PC-9 (cell line): ENCODE measurements at regions not wholly inside any gene's neighbourhood (a gene's known extent, or its start where the extent isn't known, plus 50 kb on each side); places are given as distances from the start of the nearest gene placed in this dataset.
A peak's percentile ranks its signal among the peaks of the same experiment; 100 is the strongest.

Experiments
- BruUV-seq: library from RNA; stranded (reverse); fragments of 400-500 nt; replicated peaks from 2 replicates; lab custom pipeline; 2021; lab: Mats Ljungman, UMichigan
- CTCF ChIA-PET: fragments of 300-600 bp; sonication (Branson Sonifier 250); formaldehyde crosslinking; loops from one replicate; lab custom pipeline; 2022; ENCODE audit warnings: antibody characterized with exemption; lab: Charles Lee
- POLR2A ChIA-PET: fragments of 300-600 bp; sonication (Branson Sonifier 250); formaldehyde crosslinking; loops from one replicate; lab custom pipeline; 2022; ENCODE audit warnings: antibody characterized with exemption; ENCODE audit not compliant: unreplicated experiment; lab: Charles Lee
- DNase-seq, 2 experiments: peaks; one replicate each; pipeline versions ENCODE4 v3.0.0 to v3.0.0-alpha.2; 2015 to 2022; ENCODE audit warnings: mixed read lengths in 1 of 2
- H2AFZ ChIP-seq: fragments of 200-600 bp; sonication (generic); 2 replicates; pipeline ENCODE4 v1.8.1; 2017; ENCODE audit warnings: antibody characterized with exemption
- H3F3A ChIP-seq: fragments of 200-600 bp; sonication (generic); 2 replicates; pipeline ENCODE4 v1.8.1; 2017; ENCODE audit warnings: antibody characterized with exemption, mild to moderate bottlenecking, low read depth; ENCODE audit not compliant: insufficient read depth
- H3K27ac ChIP-seq: fragments of 200-600 bp; sonication (generic); 2 replicates; pipeline ENCODE4 v1.6.1; 2016; ENCODE audit warnings: mixed run types
- H3K27me3 ChIP-seq: fragments of 200-600 bp; sonication (generic); 2 replicates; pipeline ENCODE4 v1.6.1; 2016; ENCODE audit warnings: low read depth, mixed run types; ENCODE audit not compliant: insufficient read depth
- H3K36me3 ChIP-seq: fragments of 200-600 bp; sonication (generic); 2 replicates; pipeline ENCODE4 v1.6.1; 2016; ENCODE audit warnings: low read depth, mixed run types
- H3K4me1 ChIP-seq: fragments of 200-600 bp; sonication (generic); replicated peaks from 2 replicates; pipeline ENCODE4 v1.6.1; 2016; ENCODE audit warnings: mixed run types; ENCODE audit not compliant: insufficient read depth
- H3K4me2 ChIP-seq: fragments of 200-600 bp; sonication (generic); 2 replicates; pipeline ENCODE4 v1.6.1; 2017; ENCODE audit warnings: mixed run types
- H3K4me3 ChIP-seq: fragments of 200-600 bp; sonication (generic); 2 replicates; pipeline ENCODE4 v1.6.1; 2016; ENCODE audit warnings: mixed run types
- H3K79me2 ChIP-seq: fragments of 200-600 bp; sonication (generic); 2 replicates; pipeline ENCODE4 v1.6.1; 2017; ENCODE audit warnings: low read depth, mixed run types
- H3K9me2 ChIP-seq: fragments of 200-600 bp; sonication (generic); 2 replicates; pipeline ENCODE4 v1.8.1; 2017; ENCODE audit warnings: mild to moderate bottlenecking; ENCODE audit not compliant: insufficient read depth
- H3K9me3 ChIP-seq: fragments of 200-600 bp; sonication (generic); 2 replicates; pipeline ENCODE4 v1.8.1; 2016; ENCODE audit warnings: low read depth; ENCODE audit not compliant: insufficient read depth
- H4K20me1 ChIP-seq: fragments of 200-600 bp; sonication (generic); 2 replicates; pipeline ENCODE4 v1.8.1; 2017; ENCODE audit not compliant: insufficient read depth
- EZH2 ChIP-seq: fragments of 200-600 bp; sonication (generic); IDR thresholded peaks from 2 replicates; pipeline ENCODE4 v1.8.0; 2017; ENCODE audit warnings: antibody characterized with exemption, low read depth
- intact Hi-C: fragments of 100-400 bp; cut with micrococcal nuclease; formaldehyde crosslinking; loops from one replicate; pipeline ENCODE4 v1.10.0; 2022; ENCODE audit not compliant: unreplicated experiment
- TF ChIP-seq, protein P1 (sequence below): fragments of 200-600 bp; sonication (generic); conservative IDR thresholded peaks from 2 replicates; pipeline ENCODE4 v1.6.1; 2017; ENCODE audit warnings: mixed run types, antibody characterized with exemption, mild to moderate bottlenecking, moderate library complexity

DNA sequence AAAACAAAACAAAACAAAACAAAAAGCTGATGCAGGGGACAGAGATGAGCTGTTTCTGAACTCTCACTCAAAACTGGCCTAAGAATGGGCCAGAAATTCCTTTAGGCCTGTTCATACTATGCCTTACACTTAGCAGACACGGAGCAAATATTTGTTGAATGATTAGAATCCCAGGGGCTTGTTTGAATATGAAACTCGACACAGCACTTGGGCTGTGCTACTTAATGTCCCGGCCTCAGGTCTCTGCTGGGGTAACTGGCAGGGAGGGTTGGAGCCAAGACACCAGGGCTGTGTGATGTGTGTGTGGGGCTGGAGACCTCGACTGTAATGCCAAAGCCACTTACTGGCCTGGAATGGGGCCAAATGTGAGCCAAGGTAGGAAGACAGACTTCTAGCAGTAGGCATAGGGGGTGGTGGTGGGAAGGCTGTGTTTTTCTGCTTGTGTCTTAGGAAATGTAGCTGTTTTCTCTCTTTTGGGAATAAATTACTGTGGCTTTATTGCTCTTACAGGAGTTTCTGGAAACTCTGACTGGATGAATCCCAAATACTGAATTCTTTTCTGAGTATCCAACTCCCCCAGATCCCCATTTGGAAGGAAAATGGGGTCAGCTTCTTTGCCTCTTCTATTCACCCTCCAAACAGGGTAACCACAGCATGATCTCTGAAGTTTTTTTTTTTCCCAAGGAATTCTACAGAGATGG lies 66.7 kb downstream of the EMX2 start:
- Histone ChIP-seq H4K20me1 (no peaks in the 10 kb centered on the region), H3K27ac (no peak overlapping the region), H3K4me3 (no peak overlapping the region), H3K4me2 (peak overlapping the region; percentile 21; the same call in 1 of the 2 replicates), H3K9me3 (no peaks in the 10 kb centered on the region), H3K9me2 (no peaks in the 10 kb centered on the region), H2AFZ (no peak overlapping the region), H3K79me2 (no peaks in the 10 kb centered on the region), H3K27me3 (no peaks in the 10 kb centered on the region), H3K36me3 (no peaks in the 10 kb centered on the region), H3F3A (no peaks in the 10 kb centered on the region), H3K4me1 (0 out of 2 replicates have a peak, but pooled peaks cover 6% of the 10 kb centered on the region)
- BruUV-seq: no TSS peak
- ChIA-PET POLR2A (no interaction called here), CTCF (no interaction called here)
- TF ChIP-seq, protein P1, sequence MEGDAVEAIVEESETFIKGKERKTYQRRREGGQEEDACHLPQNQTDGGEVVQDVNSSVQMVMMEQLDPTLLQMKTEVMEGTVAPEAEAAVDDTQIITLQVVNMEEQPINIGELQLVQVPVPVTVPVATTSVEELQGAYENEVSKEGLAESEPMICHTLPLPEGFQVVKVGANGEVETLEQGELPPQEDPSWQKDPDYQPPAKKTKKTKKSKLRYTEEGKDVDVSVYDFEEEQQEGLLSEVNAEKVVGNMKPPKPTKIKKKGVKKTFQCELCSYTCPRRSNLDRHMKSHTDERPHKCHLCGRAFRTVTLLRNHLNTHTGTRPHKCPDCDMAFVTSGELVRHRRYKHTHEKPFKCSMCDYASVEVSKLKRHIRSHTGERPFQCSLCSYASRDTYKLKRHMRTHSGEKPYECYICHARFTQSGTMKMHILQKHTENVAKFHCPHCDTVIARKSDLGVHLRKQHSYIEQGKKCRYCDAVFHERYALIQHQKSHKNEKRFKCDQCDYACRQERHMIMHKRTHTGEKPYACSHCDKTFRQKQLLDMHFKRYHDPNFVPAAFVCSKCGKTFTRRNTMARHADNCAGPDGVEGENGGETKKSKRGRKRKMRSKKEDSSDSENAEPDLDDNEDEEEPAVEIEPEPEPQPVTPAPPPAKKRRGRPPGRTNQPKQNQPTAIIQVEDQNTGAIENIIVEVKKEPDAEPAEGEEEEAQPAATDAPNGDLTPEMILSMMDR: no peak
- no peak for TF ChIP-seq EZH2
- peak in 1 of 2 experiments; percentile 76 for DNase-seq
- intact Hi-C loops: no loop called here

DNA sequence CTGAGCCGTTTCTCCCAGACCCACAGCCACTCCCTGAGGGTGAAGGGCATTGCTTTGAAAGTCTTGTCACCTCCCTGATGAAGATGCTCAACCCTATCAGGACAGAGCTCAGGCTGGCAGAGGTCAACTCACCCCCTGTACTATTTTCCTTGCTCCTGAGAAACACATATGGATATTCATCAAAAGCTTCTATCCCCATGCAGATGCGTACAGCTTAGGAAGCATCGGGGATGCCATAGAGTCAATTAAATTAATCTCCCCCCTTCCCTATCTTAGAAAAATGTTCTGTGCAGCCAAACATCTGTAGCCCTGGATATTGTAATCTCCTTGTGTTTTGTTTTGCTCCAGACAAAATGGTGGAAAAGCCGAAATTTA lies 67.2 kb downstream of the EMX2 start:
- H3K36me3 ChIP-seq: no peaks in the 10 kb centered on the region
- H2AFZ ChIP-seq: no peak overlapping the region
- no peak for TF ChIP-seq EZH2
- TF ChIP-seq, protein P1: no peak
- H4K20me1 ChIP-seq: no peaks in the 10 kb centered on the region
- H3K4me2 ChIP-seq: peak overlapping the region; percentile 21; the same call in 1 of the 2 replicates
- ChIA-PET CTCF (no interaction called here), POLR2A (no interaction called here)
- no peaks in the 10 kb centered on the region for H3K9me3 ChIP-seq
- no peak for DNase-seq
- H3K27ac ChIP-seq: no peak overlapping the region
- intact Hi-C loops: no loop called here
- no peaks in the 10 kb centered on the region for H3K9me2 ChIP-seq
- H3K4me1 ChIP-seq: 0 out of 2 replicates have a peak, but pooled peaks cover 6% of the 10 kb centered on the region
- no peaks in the 10 kb centered on the region for H3K27me3 ChIP-seq
- H3K4me3 ChIP-seq: no peak overlapping the region
- no TSS peak for BruUV-seq
- H3F3A ChIP-seq: no peaks in the 10 kb centered on the region
- H3K79me2 ChIP-seq: no peaks in the 10 kb centered on the region

GRCh38 chr10:117610321-117610720 lies 67.8 kb downstream of the EMX2 start:
- H3K4me2 ChIP-seq: no peak overlapping the region
- no peaks in the 10 kb centered on the region for H4K20me1 ChIP-seq
- BruUV-seq: no TSS peak
- DNase-seq: no peak
- no peaks in the 10 kb centered on the region for H3F3A ChIP-seq
- no peaks in the 10 kb centered on the region for H3K9me2 ChIP-seq
- POLR2A ChIA-PET: no interaction called here
- no peak overlapping the region for H3K27ac ChIP-seq
- H3K36me3 ChIP-seq: no peaks in the 10 kb centered on the region
- H3K4me3 ChIP-seq: no peak overlapping the region
- no peaks in the 10 kb centered on the region for H3K79me2 ChIP-seq
- no peak overlapping the region for H2AFZ ChIP-seq
- TF ChIP-seq EZH2: no peak
- TF ChIP-seq, protein P1: no peak
- intact Hi-C loops: no loop called here
- H3K9me3 ChIP-seq: no peaks in the 10 kb centered on the region
- no peaks in the 10 kb centered on the region for H3K27me3 ChIP-seq
- CTCF ChIA-PET: no interaction called here
- H3K4me1 ChIP-seq: 0 out of 2 replicates have a peak, but pooled peaks cover 6% of the 10 kb centered on the region
